Thoracic aorta (tissue), 2 donors: ENCODE measurements at regions not wholly inside any gene's neighbourhood (a gene's known extent, or its start where the extent isn't known, plus 50 kb on each side); places are given as distances from the start of the nearest gene placed in this dataset.
"Not testable (repeated sequence)": the region's sequence is repeated elsewhere in the genome, so short reads cannot be mapped to it uniquely, and the experiment has no call there.

Source experiments
- ATAC-seq: fragments of 150-250 bp; one replicate; pipeline ENCODE4 v1.8.0; 2017; ENCODE audit warnings: low read depth; ENCODE audit not compliant: insufficient number of reproducible peaks, low FRiP score
- DNase-seq: peaks from one replicate; pipeline ENCODE4 v3.0.0-alpha.2; 2020; ENCODE audit warnings: low spot score
- H3K27ac ChIP-seq, 2 donors: fragments of 200-600 bp; sonication (generic); 1 replicate in 1 of 2; 2 replicates in 1 of 2; pipeline ENCODE4 v1.5.1; 2016; ENCODE audit warnings: mild to moderate bottlenecking in 2 of 2, moderate library complexity in 2 of 2
- H3K27me3 ChIP-seq: fragments of 200-600 bp; sonication (generic); replicated peaks from 2 replicates; pipeline ENCODE4 v1.6.0; 2016; ENCODE audit warnings: mild to moderate bottlenecking; ENCODE audit not compliant: insufficient read depth
- H3K36me3 ChIP-seq: fragments of 200-600 bp; sonication (generic); one replicate; pipeline ENCODE4 v1.5.1; 2016
- H3K4me1 ChIP-seq, 2 donors: fragments of 200-600 bp; sonication (generic); 1 replicate in 1 of 2; 2 replicates in 1 of 2; pipeline versions ENCODE4 v1.5.1 to v1.6.0; 2016; ENCODE audit warnings: low read depth in 2 of 2, mild to moderate bottlenecking in 1 of 2; ENCODE audit not compliant: control insufficient read depth in 1 of 2
- H3K4me3 ChIP-seq: fragments of 200-600 bp; sonication (generic); 2 replicates; pipeline ENCODE4 v1.5.1; 2016; ENCODE audit warnings: mild to moderate bottlenecking
- H3K9me3 ChIP-seq: fragments of 200-600 bp; sonication (generic); 2 replicates; pipeline ENCODE4 v1.5.1; 2016
- CTCF ChIP-seq: fragments of 200-600 bp; sonication (generic); IDR thresholded peaks from one replicate; pipeline ENCODE4 v1.5.1; 2019; ENCODE audit warnings: antibody characterized with exemption

GRCh38 chr5:39658866-39659265 lies 234.1 kb upstream of the DAB2 start:
- H3K27me3 ChIP-seq, result no peaks in the 10 kb centered on the region
- H3K36me3 ChIP-seq, result no peaks in the 10 kb centered on the region
- no peak overlapping the region for H3K4me3 ChIP-seq
- DNase-seq (no peak), ATAC-seq (no peak)
- H3K4me1 ChIP-seq, result no peaks in the 10 kb centered on the region
- no peaks in the 10 kb centered on the region for H3K9me3 ChIP-seq
- H3K27ac ChIP-seq, result no peak overlapping the region
- TF ChIP-seq CTCF, result no peak

- Histone ChIP-seq H3K9me3 (no peaks in the 10 kb centered on the region), H3K36me3 (no peaks in the 10 kb centered on the region), H3K27ac (no peak overlapping the region), H3K4me1 (no peaks in the 10 kb centered on the region), H3K4me3 (no peak overlapping the region), H3K27me3 (no peaks in the 10 kb centered on the region)
- ATAC-seq, result no peak
- no peak for TF ChIP-seq CTCF
- no peak for DNase-seq
Observed at GRCh38 chr5:39657943-39658342, 233.2 kb upstream of the DAB2 start.

- DNase-seq, result no peak
- Histone ChIP-seq H3K4me1 (no peaks in the 10 kb centered on the region), H3K27ac (no peak overlapping the region), H3K27me3 (no peaks in the 10 kb centered on the region), H3K4me3 (no peak overlapping the region), H3K9me3 (no peaks in the 10 kb centered on the region), H3K36me3 (no peaks in the 10 kb centered on the region)
- ATAC-seq, result no peak
- TF ChIP-seq CTCF, result no peak
Observed at GRCh38 chr5:39656600-39656999, 231.8 kb upstream of the DAB2 start.

- ATAC-seq, result no peak
- DNase-seq, result no peak
- no peaks in the 10 kb centered on the region for H3K9me3 ChIP-seq
- H3K4me3 ChIP-seq, result no peak overlapping the region
- H3K27me3 ChIP-seq, result no peaks in the 10 kb centered on the region
- no peak overlapping the region for H3K27ac ChIP-seq
- no peak for TF ChIP-seq CTCF
- H3K36me3 ChIP-seq, result no peaks in the 10 kb centered on the region
- H3K4me1 ChIP-seq, result no peaks in the 10 kb centered on the region
Observed at GRCh38 chr5:39654715-39655114, 229.9 kb upstream of the DAB2 start.

GRCh38 chr5:39652481-39652880 lies 227.7 kb upstream of the DAB2 start:
- H3K36me3 ChIP-seq, H3K27ac ChIP-seq, H3K9me3 ChIP-seq, DNase-seq, H3K4me1 ChIP-seq, ATAC-seq, H3K27me3 ChIP-seq, H3K4me3 ChIP-seq: not testable (repeated sequence)

- TF ChIP-seq CTCF, result no peak
- no peak for DNase-seq
- H3K4me1 ChIP-seq, result no peaks in the 10 kb centered on the region
- H3K36me3 ChIP-seq, result no peaks in the 10 kb centered on the region
- no peaks in the 10 kb centered on the region for H3K9me3 ChIP-seq
- no peak overlapping the region for H3K27ac ChIP-seq
- H3K27me3 ChIP-seq, result no peaks in the 10 kb centered on the region
- ATAC-seq, result no peak
- no peak overlapping the region for H3K4me3 ChIP-seq
Observed at GRCh38 chr5:39652036-39652435, 227.3 kb upstream of the DAB2 start.
